GM12801 (cell line): ENCODE measurements at regions not wholly inside any gene's neighbourhood (a gene's known extent, or its start where the extent isn't known, plus 50 kb on each side); places are given as distances from the start of the nearest gene placed in this dataset.

Experiments
- CTCF ChIP-seq: IDR thresholded peaks from one replicate; pipeline ENCODE4 v1.5.1; 2011; ENCODE audit warnings: control low read depth; ENCODE audit not compliant: insufficient read length; ENCODE audit errors: extremely low read depth

- TF ChIP-seq CTCF, result no peak
Measured at GRCh38 chr18:11391661-11392060, 217.7 kb upstream of the SLC35G4 start.

GRCh38 chr18:11388755-11389680 is 220.4 kb upstream of the SLC35G4 start:
- TF ChIP-seq CTCF, result no peak

- TF ChIP-seq CTCF, result no peak
Measured at GRCh38 chr18:11387880-11388279, 221.5 kb upstream of the SLC35G4 start.

- TF ChIP-seq CTCF, result no peak
Measured at GRCh38 chr18:11383381-11383780, 226.0 kb upstream of the SLC35G4 start.

- TF ChIP-seq CTCF, result no peak
Measured at GRCh38 chr18:11380968-11381367, 228.4 kb upstream of the SLC35G4 start.

GRCh38 chr18:11379660-11380059 is 229.7 kb upstream of the SLC35G4 start:
- no peak for TF ChIP-seq CTCF

GRCh38 chr18:11377766-11378540 is 228.6 kb upstream of the PIEZO2 start:
- no peak for TF ChIP-seq CTCF
